Embryonic facial prominence (tissue), 1 donor: ENCODE measurements at regions not wholly inside any gene's neighbourhood (a gene's known extent, or its start where the extent isn't known, plus 50 kb on each side); places are given as distances from the start of the nearest gene placed in this dataset.
"Not testable (repeated sequence)": the region's sequence is repeated elsewhere in the genome, so short reads cannot be mapped to it uniquely, and the experiment has no call there.

Source experiments
- DNase-seq: peaks from one replicate; pipeline ENCODE4 v3.0.0-alpha.2; 2016; ENCODE audit errors: extremely low spot score

- DNase-seq = no peak
These were observed 103.1 kb upstream of the DAZL start for GRCh38 chr3:16708285-16708684.

GRCh38 chr3:16711691-16712090, 106.5 kb upstream of the DAZL start:
- not testable (repeated sequence) for DNase-seq

- DNase-seq = no peak
These were observed 110.1 kb upstream of the DAZL start for GRCh38 chr3:16715281-16715680.

DNA sequence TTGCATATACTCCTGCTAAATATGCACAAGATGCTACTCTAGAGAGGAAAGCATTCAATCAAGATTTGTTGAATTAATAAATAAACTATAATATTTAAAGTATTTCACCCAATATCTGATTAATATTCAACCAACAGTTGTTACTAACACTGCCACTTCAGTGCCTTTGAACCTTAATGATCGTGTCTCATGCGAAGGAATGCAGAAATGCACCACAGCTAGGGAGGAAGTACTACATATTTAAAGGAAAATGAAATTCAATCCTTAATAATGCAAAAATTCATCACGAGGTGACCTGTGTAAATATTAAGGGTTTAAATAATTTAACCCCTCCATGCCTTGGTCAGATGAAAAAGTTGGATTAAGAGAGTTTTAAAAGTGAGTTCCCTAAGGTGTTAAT, 114.2 kb upstream of the DAZL start:
- DNase-seq = no peak

DNA sequence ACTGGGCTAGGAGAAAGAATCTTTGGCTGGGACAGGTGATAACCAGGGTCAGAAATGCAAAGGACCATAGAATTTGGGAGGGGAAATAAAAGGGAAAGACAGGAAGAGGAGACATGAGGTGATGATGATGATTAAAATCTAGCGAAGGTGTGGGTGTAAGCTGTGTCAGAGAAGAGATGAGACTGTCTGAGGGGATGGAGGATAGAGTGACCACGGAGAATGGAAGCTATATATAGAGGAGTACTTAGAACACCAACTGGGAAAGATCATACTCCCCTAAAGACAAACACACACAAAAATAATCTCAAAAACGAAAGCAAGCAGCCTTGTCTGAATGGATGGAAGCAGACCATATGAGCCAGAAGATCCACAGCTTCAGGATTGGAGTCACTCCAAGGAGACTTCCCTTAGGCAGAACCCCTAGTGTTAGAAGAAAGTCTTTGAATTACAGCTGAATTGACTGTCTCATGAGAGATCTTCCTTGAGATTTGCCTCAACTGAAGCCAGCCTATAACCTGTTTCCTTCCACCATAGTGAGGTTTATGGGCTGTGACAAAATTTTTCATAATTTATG, 115.2 kb upstream of the DAZL start:
- DNase-seq = no peak

DNA sequence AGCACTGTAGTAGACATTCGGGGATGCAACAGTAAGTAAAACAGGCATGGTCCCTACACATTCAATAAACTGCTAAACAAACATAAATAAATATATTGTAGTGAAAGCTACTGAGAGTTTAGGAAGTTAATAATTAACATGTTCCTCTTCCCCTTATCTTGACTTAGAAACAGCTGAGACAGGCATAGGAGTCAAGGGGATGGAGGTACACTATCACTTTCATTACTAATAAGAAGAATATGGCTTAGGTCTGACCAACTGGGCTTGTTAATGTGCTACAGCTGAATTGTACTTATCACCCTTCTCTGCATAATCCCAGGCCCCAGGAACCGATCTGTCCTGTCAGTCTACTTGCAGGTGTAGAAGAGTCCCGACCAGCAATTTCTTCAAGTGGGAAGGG, 116.3 kb upstream of the DAZL start:
- no peak for DNase-seq

- DNase-seq = no peak
These were observed 118.8 kb upstream of the DAZL start for GRCh38 chr3:16723978-16724377.

DNA sequence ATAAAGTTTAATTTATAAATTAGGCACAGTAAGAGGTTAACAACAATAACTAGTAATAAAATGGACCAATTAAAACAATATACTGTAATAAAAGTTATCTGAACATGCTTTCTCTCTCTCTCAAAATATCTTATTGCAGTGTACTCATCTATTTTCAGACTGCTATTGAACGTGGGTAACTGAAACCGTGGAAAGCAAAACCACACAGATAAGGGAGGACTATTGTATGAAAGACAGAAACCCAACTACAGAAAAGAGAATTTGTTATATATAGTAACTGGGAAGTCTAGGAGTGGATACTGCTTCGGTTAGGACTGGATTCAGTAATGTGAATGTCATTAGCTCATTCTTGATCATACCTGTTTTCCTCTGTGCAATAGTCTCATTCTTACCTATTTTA, 119.3 kb upstream of the DAZL start:
- DNase-seq = no peak

GRCh38 chr3:16725972-16726371, 120.7 kb upstream of the DAZL start:
- DNase-seq = no peak

GRCh38 chr3:16728770-16729745, 123.8 kb upstream of the DAZL start:
- no peak for DNase-seq

- no peak for DNase-seq
These were observed 133.2 kb upstream of the DAZL start for GRCh38 chr3:16738451-16738850.

DNA sequence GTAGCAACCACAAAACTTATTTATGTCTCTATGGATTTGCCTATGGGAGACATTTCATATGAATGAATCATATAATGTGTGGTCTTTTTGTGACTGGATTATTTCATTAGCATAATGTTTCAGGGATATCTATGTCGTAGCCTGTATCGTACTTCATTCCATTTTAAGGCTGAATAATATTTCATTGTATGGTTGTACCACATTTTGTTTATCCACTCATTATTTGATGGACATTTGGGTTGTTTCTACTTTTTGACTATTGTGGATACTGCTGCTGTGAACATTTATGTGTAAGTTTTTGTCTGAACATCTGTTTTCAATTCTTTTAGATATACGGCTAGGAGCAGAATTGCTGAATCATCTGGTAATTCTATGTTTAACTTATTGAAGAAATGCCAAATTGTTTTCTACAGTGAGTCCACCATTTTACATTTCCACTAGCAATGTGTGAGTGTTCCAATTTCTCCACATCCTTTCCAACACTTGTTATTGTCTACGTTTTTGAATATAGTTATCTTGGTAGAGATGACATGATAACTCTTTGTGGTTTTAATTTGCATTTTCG, 134.4 kb upstream of the DAZL start:
- DNase-seq = no peak

DNA sequence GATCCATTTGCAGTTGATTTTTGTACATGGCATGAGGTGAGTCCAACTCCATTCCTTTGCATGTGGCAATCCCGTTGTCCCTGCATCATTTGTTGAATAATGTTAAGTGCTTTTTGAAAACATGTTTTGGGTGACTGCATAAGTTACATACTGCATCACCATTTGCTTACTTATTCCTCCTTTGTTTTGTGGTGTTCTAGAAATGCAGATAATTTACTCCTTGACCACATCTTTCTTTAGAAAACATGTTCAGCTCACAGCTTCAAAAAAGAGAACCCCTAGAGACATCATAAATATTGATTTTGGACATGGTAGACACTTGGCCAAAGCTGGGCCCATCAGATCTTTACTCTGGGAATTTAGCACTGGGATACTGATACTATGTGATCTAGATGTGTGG, 135.3 kb upstream of the DAZL start:
- DNase-seq = no peak

DNA sequence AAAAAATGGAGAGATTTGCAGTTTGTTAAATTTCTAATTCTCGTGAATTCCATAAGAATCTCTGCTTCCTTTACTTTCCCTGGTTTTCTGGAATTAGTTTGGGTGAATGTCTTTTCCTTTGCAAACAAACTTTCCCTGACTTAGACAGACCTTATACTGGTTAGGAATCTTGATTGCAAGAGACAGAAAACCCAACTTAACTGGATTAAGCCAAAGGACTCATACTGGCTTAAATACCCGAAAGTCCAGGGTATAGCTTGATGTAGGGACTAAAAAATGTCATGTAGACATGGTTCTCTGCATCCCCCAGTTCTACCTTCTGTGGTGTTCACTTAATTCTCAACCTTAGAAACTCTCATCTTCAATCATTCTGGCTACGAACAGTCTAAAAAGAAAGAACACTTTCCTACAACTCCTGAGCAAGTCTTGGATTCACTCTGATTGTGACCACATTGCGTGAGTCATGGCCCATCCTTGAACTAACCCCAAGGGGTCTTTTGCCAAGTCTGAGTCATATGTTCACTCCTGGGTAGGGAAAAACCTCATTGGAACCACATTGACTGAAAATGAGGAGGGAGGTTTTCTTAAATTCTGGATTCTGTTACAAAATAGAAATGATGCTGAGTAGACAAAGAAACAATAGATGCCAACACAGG, 136.0 kb upstream of the DAZL start:
- no peak for DNase-seq

DNA sequence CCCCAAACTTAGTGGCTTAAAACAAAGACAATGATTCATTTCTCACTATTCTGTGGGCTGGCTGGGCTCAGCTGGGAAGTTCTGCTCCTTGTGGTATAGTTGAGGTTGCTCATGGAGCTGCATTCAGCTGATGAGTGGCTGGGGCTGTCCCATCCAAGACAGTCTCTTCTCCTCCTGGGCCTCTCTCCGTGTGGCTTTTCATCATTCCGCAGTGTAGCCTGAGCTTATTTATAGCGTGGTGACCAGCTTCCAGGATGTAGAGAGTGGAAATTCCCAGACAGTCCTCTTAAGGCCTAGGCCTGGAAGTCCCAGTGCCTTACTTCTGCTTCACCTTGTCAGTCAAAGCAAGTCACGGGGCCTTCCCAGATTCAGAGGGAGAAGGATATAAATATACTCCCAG, 136.7 kb upstream of the DAZL start:
- no peak for DNase-seq

DNA sequence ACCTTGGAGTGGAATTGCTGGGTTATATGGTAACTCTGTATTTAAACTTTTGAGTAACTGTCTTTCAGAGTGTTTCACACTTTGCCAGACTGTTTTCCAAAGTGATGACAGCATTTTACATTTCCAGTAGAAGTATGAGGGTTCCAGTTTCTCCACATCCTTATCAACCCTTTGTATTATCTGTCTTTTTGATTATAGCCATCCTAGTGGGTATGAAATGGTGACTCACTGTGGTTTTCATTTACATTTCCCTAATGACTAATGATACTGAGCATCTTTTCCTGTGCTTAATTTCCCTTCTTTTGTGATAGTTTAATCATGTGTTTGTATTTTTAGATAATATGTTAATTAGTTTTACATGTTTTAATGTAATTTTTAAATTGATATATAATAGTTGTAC, 138.1 kb upstream of the DAZL start:
- no peak for DNase-seq

- no peak for DNase-seq
These were observed 125.4 kb upstream of the PLCL2 start for GRCh38 chr3:16759227-16759903.

DNA sequence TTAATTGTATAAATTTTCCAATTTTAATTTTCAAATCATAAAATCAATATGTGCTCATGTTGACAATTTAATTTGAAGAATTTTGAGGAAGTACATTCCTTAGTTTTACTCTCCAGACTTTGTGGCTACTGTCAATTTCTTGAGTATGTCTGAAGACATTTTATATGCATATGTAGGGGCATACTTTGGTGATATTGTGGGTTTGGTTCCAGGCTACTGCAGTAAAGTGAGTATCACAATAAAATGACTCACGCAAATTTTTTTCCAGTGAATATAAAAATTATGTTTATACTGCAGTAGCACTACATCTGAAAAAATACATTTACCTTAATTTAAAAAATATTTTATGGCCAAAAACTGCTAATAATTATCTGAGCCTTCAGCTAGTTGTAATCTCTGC, 123.2 kb upstream of the PLCL2 start:
- DNase-seq = no peak

DNA sequence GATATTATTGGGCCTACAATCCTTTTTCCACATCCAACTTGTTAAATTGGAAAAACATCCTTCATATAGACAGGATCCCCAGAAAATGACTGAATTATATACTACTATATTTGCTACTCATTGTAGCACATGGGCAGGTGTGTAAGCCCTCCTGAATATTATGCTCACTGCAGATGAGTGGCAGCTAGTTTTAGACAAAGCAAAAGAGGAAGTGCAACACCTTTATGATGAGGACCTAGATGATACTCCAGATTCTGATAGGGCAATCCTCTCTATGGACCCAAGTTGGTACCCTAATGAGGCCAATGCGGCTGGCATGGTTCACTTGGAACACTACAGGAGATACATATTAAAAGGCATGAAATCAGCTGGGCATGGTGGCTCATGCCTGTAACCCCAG, 119.1 kb upstream of the PLCL2 start:
- no peak for DNase-seq

GRCh38 chr3:16767006-16767405, 117.7 kb upstream of the PLCL2 start:
- DNase-seq = no peak

GRCh38 chr3:16768014-16768413, 116.7 kb upstream of the PLCL2 start:
- no peak for DNase-seq

- no peak for DNase-seq
These were observed 115.8 kb upstream of the PLCL2 start for GRCh38 chr3:16768956-16769355.
